Neural cell (in vitro differentiated cells): ENCODE measurements at regions not wholly inside any gene's neighbourhood (a gene's known extent, or its start where the extent isn't known, plus 50 kb on each side); places are given as distances from the start of the nearest gene placed in this dataset.
"Not testable (repeated sequence)": the region's sequence is repeated elsewhere in the genome, so short reads cannot be mapped to it uniquely, and the experiment has no call there.

ENCODE experiments used
- EP300 ChIP-seq: fragments of 450-650 bp; conservative IDR thresholded peaks from 2 replicates; pipeline ENCODE4 v1.6.1; 2014; ENCODE audit warnings: antibody characterized with exemption, mild to moderate bottlenecking, moderate library complexity; ENCODE audit not compliant: poor library complexity, severe bottlenecking
- EZH2 ChIP-seq: fragments of 200-600, 300-800 bp; shearing (Covaris generic), sonication (generic); IDR thresholded peaks from 2 replicates; pipeline ENCODE4 v1.6.1; 2014; ENCODE audit warnings: antibody characterized with exemption, low read length, borderline replicate concordance, mild to moderate bottlenecking; ENCODE audit not compliant: insufficient read depth, poor library complexity, severe bottlenecking
- POLR2AphosphoS5 ChIP-seq: IDR thresholded peaks from 2 replicates; pipeline ENCODE4 v1.6.1; 2012
- REST ChIP-seq: IDR thresholded peaks from 2 replicates; pipeline ENCODE4 v1.6.1; 2012; ENCODE audit warnings: borderline replicate concordance
- TAF1 ChIP-seq: IDR thresholded peaks from 2 replicates; pipeline ENCODE4 v1.6.1; 2012; ENCODE audit warnings: low read depth
- TF ChIP-seq, protein P1 (sequence below): fragments of 450-650 bp; IDR thresholded peaks from 2 replicates; pipeline ENCODE4 v1.5.1; 2014; ENCODE audit warnings: antibody characterized with exemption, mild to moderate bottlenecking, moderate library complexity; ENCODE audit not compliant: poor library complexity, severe bottlenecking

DNA sequence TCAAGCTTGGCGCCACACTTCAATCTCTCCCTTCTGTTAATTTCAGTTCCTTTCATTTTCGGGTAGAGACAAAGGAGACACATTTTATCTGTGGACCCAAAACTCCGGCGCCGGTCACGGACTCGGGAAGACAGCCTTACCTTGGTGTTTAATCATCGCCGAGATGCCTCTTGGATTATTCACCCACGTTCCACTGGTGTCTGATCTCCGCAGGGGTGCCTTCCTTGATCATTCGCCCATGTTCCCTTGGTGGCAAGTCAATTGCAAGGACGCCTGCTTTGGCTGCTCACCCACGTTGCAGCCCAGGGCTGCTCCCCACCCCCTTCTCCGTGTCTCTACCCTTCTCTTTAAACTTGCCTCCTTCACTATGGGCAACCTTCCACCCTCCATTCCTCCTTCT, 830.6 kb downstream of the LTN1 start:
- TF ChIP-seq, protein P1, sequence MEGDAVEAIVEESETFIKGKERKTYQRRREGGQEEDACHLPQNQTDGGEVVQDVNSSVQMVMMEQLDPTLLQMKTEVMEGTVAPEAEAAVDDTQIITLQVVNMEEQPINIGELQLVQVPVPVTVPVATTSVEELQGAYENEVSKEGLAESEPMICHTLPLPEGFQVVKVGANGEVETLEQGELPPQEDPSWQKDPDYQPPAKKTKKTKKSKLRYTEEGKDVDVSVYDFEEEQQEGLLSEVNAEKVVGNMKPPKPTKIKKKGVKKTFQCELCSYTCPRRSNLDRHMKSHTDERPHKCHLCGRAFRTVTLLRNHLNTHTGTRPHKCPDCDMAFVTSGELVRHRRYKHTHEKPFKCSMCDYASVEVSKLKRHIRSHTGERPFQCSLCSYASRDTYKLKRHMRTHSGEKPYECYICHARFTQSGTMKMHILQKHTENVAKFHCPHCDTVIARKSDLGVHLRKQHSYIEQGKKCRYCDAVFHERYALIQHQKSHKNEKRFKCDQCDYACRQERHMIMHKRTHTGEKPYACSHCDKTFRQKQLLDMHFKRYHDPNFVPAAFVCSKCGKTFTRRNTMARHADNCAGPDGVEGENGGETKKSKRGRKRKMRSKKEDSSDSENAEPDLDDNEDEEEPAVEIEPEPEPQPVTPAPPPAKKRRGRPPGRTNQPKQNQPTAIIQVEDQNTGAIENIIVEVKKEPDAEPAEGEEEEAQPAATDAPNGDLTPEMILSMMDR = not testable (repeated sequence)
- not testable (repeated sequence) for TF ChIP-seq POLR2AphosphoS5, EP300, REST, EZH2, TAF1
